ENCODE measurements at regions not wholly inside any gene's neighbourhood (a gene's known extent, or its start where the extent isn't known, plus 50 kb on each side); places are given as distances from the start of the nearest gene placed in this dataset.

- no peak overlapping the region for H3K27ac ChIP-seq
- no peaks in the 10 kb centered on the region for H3K36me3 ChIP-seq (ENCODE audit: insufficient read depth in 1 of 2, low read depth in 1 of 2)
- no peak for TF ChIP-seq CTCF (IDR thresholded peaks at IDR 0.05)
- no peak for ATAC-seq
- intact Hi-C loops (cut with DNase I): no loop called here
- no peaks in the 10 kb centered on the region for H3K4me1 ChIP-seq
- 69 to 80% (median 70%) methylated on average over 2 of the region's 2 CpGs for WGBS, 3 donors
- H3K9me3 ChIP-seq: no peaks in the 10 kb centered on the region
- no peak for DNase-seq
- H3K4me3 ChIP-seq: no peak overlapping the region
- no peaks in the 10 kb centered on the region for H3K27me3 ChIP-seq (ENCODE audit: insufficient read depth in 3 of 3, low read length in 2 of 3)
These were observed 479.8 kb downstream of the DNAH5 start for GRCh38 chr5:13464532-13465193.

- H3K4me1 ChIP-seq: no peaks in the 10 kb centered on the region
- DNase-seq: no peak
- H3K27me3 ChIP-seq (ENCODE audit: insufficient read depth in 3 of 3, low read length in 2 of 3): no peaks in the 10 kb centered on the region
- no peaks in the 10 kb centered on the region for H3K9me3 ChIP-seq
- no peak for ATAC-seq
- no peak overlapping the region for H3K27ac ChIP-seq
- intact Hi-C loops (cut with DNase I): no loop called here
- WGBS, 3 donors: 91 to 98% (median 94%) methylated on average over 2 of the region's 2 CpGs
- no peak for TF ChIP-seq CTCF (IDR thresholded peaks at IDR 0.05)
- H3K4me3 ChIP-seq: no peak overlapping the region
- H3K36me3 ChIP-seq (ENCODE audit: insufficient read depth in 1 of 2, low read depth in 1 of 2): no peaks in the 10 kb centered on the region
These were observed 483.9 kb downstream of the DNAH5 start for GRCh38 chr5:13460587-13460986.

GRCh38 chr5:13454050-13454449 lies 490.4 kb downstream of the DNAH5 start:
- DNase-seq (no peak), ATAC-seq (no peak)
- Histone ChIP-seq H3K36me3 (ENCODE audit: insufficient read depth in 1 of 2, low read depth in 1 of 2) (no peaks in the 10 kb centered on the region), H3K27me3 (ENCODE audit: insufficient read depth in 3 of 3, low read length in 2 of 3) (no peaks in the 10 kb centered on the region), H3K4me3 (no peak overlapping the region), H3K27ac (no peak overlapping the region), H3K4me1 (no peaks in the 10 kb centered on the region), H3K9me3 (no peaks in the 10 kb centered on the region)
- no peak for TF ChIP-seq CTCF (IDR thresholded peaks at IDR 0.05)
- 80 to 82% (median 81%) methylated on average over 6 of the region's 6 CpGs for WGBS, 3 donors
- intact Hi-C loops (cut with DNase I): no loop called here

GRCh38 chr5:13448843-13449242 lies 495.6 kb downstream of the DNAH5 start:
- TF ChIP-seq CTCF (IDR thresholded peaks at IDR 0.05): no peak
- H3K36me3 ChIP-seq (ENCODE audit: insufficient read depth in 1 of 2, low read depth in 1 of 2): no peaks in the 10 kb centered on the region
- H3K27me3 ChIP-seq (ENCODE audit: insufficient read depth in 3 of 3, low read length in 2 of 3): no peaks in the 10 kb centered on the region
- no peak overlapping the region for H3K27ac ChIP-seq
- no peaks in the 10 kb centered on the region for H3K4me1 ChIP-seq
- H3K4me3 ChIP-seq: no peak overlapping the region
- DNase-seq (no peak), ATAC-seq (no peak)
- WGBS, 3 donors: 76 to 91% (median 80%) methylated on average over 1 of the region's 1 CpG
- H3K9me3 ChIP-seq: no peaks in the 10 kb centered on the region
- intact Hi-C loops (cut with DNase I): no loop called here

GRCh38 chr5:13439430-13439829 lies 505.1 kb downstream of the DNAH5 start:
- intact Hi-C loops (cut with DNase I): no loop called here
- H3K4me3 ChIP-seq: no peak overlapping the region

More at GRCh38 chr5:13439430-13439829, 505.1 kb downstream of the DNAH5 start:
- no peak overlapping the region for H3K27ac ChIP-seq
- no peak for DNase-seq
- H3K27me3 ChIP-seq (ENCODE audit: insufficient read depth in 3 of 3, low read length in 2 of 3): no peaks in the 10 kb centered on the region
- no peak for TF ChIP-seq CTCF (IDR thresholded peaks at IDR 0.05)
- WGBS, 3 donors: 52 to 54% (median 52%) methylated on average over 2 of the region's 2 CpGs
- ATAC-seq: no peak
- no peaks in the 10 kb centered on the region for H3K36me3 ChIP-seq (ENCODE audit: insufficient read depth in 1 of 2, low read depth in 1 of 2)
- H3K9me3 ChIP-seq: no peaks in the 10 kb centered on the region
- no peaks in the 10 kb centered on the region for H3K4me1 ChIP-seq
